ENCODE measurements at regions not wholly inside any gene's neighbourhood (a gene's known extent, or its start where the extent isn't known, plus 50 kb on each side); places are given as distances from the start of the nearest gene placed in this dataset.

GRCh38 chr4:179601671-179602070 is 2159.4 kb upstream of the AGA start:
- TF ChIP-seq POLR2A (IDR thresholded peaks at IDR 0.05; ENCODE audit: borderline replicate concordance, extremely low read depth, insufficient read depth, insufficient read length), result no peak
- no peak for TF ChIP-seq JUND (IDR thresholded peaks at IDR 0.05)
- TF ChIP-seq CTCF (IDR thresholded peaks at IDR 0.05 in 2 of 3, conservative IDR thresholded peaks at IDR 0.05 in 1 of 3; ENCODE audit: borderline replicate concordance in 1 of 3, insufficient read depth in 1 of 3, low read depth in 2 of 3, low read length in 2 of 3), result no peak
- TF ChIP-seq YY1 (IDR thresholded peaks at IDR 0.05; ENCODE audit: extremely low read depth, insufficient replicate concordance, low read depth, low read length), result no peak
- TF ChIP-seq, protein P1, sequence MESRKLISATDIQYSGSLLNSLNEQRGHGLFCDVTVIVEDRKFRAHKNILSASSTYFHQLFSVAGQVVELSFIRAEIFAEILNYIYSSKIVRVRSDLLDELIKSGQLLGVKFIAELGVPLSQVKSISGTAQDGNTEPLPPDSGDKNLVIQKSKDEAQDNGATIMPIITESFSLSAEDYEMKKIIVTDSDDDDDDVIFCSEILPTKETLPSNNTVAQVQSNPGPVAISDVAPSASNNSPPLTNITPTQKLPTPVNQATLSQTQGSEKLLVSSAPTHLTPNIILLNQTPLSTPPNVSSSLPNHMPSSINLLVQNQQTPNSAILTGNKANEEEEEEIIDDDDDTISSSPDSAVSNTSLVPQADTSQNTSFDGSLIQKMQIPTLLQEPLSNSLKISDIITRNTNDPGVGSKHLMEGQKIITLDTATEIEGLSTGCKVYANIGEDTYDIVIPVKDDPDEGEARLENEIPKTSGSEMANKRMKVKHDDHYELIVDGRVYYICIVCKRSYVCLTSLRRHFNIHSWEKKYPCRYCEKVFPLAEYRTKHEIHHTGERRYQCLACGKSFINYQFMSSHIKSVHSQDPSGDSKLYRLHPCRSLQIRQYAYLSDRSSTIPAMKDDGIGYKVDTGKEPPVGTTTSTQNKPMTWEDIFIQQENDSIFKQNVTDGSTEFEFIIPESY (IDR thresholded peaks at IDR 0.05; ENCODE audit: extremely low read depth, insufficient replicate concordance, low read length), result no peak
- no peak for TF ChIP-seq CEBPB (IDR thresholded peaks at IDR 0.05; ENCODE audit: low read depth)
- no peak for TF ChIP-seq POLR2AphosphoS5 (IDR thresholded peaks at IDR 0.05; ENCODE audit: low read depth, low read length)
- no peak for TF ChIP-seq REST (IDR thresholded peaks at IDR 0.05; ENCODE audit: low read depth)
- no peak for TF ChIP-seq SIN3A (IDR thresholded peaks at IDR 0.05; ENCODE audit: low read depth)
- no peak for TF ChIP-seq SP1 (IDR thresholded peaks at IDR 0.05; ENCODE audit: low read depth)

All from HCT116 (cell line).